Esophagus muscularis mucosa (tissue), 3 donors: ENCODE measurements at regions not wholly inside any gene's neighbourhood (a gene's known extent, or its start where the extent isn't known, plus 50 kb on each side); places are given as distances from the start of the nearest gene placed in this dataset.

Source experiments
- CTCF ChIP-seq, 3 experiments: fragments of 200-600 bp in 2 of 3; fragments of 450-650 bp in 1 of 3; sonication (generic) in 2 of 3; IDR thresholded peaks; one replicate each; pipeline ENCODE4 v1.5.1; 2017 to 2019; ENCODE audit warnings: antibody characterized with exemption in 3 of 3, mild to moderate bottlenecking in 2 of 3, moderate library complexity in 1 of 3
- POLR2A ChIP-seq: fragments of 450-650 bp; IDR thresholded peaks from one replicate; pipeline ENCODE4 v1.6.1; 2017; ENCODE audit warnings: antibody characterized with exemption, moderate library complexity, mild to moderate bottlenecking, low read depth

- TF ChIP-seq POLR2A (no peak), CTCF (IDR thresholded peaks at IDR 0.05) (no peak)
These were observed 136.6 kb downstream of the TOMM20 start for GRCh38 chr1:234992065-234992464.
